Astrocyte (in vitro differentiated cells and primary cell): ENCODE measurements at regions not wholly inside any gene's neighbourhood (a gene's known extent, or its start where the extent isn't known, plus 50 kb on each side); places are given as distances from the start of the nearest gene placed in this dataset.

ENCODE experiments used
- DNase-seq: peaks from one replicate; pipeline ENCODE4 v3.0.0-alpha.2; 2010; ENCODE audit warnings: low read depth
- FAIRE-seq: peaks from 2 replicates; lab custom pipeline; 2011; peaks lifted over from hg19 to GRCh38; lab: Jason Lieb, UNC
- H2AFZ ChIP-seq: 2 replicates; pipeline ENCODE4 v1.6.0; 2012; ENCODE audit warnings: low read depth, low read length, inconsistent platforms
- H3K27ac ChIP-seq: 2 replicates; pipeline ENCODE4 v1.5.1; 2011; ENCODE audit warnings: low read depth, low read length, inconsistent platforms
- H3K27me3 ChIP-seq: 2 replicates; pipeline ENCODE4 v1.6.0; 2011; ENCODE audit warnings: low read length, inconsistent platforms; ENCODE audit not compliant: insufficient read depth
- H3K36me3 ChIP-seq: 2 replicates; pipeline ENCODE4 v1.5.1; 2011; ENCODE audit warnings: low read length, inconsistent platforms; ENCODE audit not compliant: insufficient read depth
- H3K4me1 ChIP-seq: 2 replicates; pipeline ENCODE4 v1.5.1; 2011; ENCODE audit warnings: low read length, inconsistent platforms; ENCODE audit not compliant: insufficient read depth
- H3K4me2 ChIP-seq: 2 replicates; pipeline ENCODE4 v1.6.0; 2012; ENCODE audit warnings: low read length, inconsistent platforms
- H3K4me3 ChIP-seq: 2 replicates; pipeline ENCODE4 v1.5.1; 2011; ENCODE audit warnings: low read depth, mild to moderate bottlenecking, low read length, inconsistent platforms; ENCODE audit not compliant: insufficient read depth
- H3K79me2 ChIP-seq: 2 replicates; pipeline ENCODE4 v1.6.0; 2012; ENCODE audit warnings: mild to moderate bottlenecking, low read length, inconsistent platforms; ENCODE audit not compliant: insufficient read depth
- H3K9ac ChIP-seq: 2 replicates; pipeline ENCODE4 v1.6.0; 2012; ENCODE audit warnings: mild to moderate bottlenecking, low read length, inconsistent platforms
- H3K9me3 ChIP-seq: 2 replicates; pipeline ENCODE4 v1.5.1; 2012; ENCODE audit warnings: low read depth, mild to moderate bottlenecking, low read length, inconsistent platforms; ENCODE audit not compliant: insufficient read depth
- H4K20me1 ChIP-seq: 2 replicates; pipeline ENCODE4 v1.6.0; 2012; ENCODE audit warnings: low read length, inconsistent platforms; ENCODE audit not compliant: insufficient read depth
- H3K27ac Mint-ChIP-seq: one replicate; pipeline ENCODE4 v1.8.0; 2021; ENCODE audit warnings: mild to moderate bottlenecking, mixed read lengths; ENCODE audit not compliant: unreplicated experiment
- H3K27me3 Mint-ChIP-seq: one replicate; pipeline ENCODE4 v1.8.0; 2021; ENCODE audit warnings: low read depth, mixed read lengths; ENCODE audit not compliant: unreplicated experiment
- H3K36me3 Mint-ChIP-seq: one replicate; pipeline ENCODE4 v1.8.0; 2021; ENCODE audit warnings: low read depth, mixed read lengths; ENCODE audit not compliant: unreplicated experiment
- H3K4me1 Mint-ChIP-seq: one replicate; pipeline ENCODE4 v1.8.0; 2021; ENCODE audit warnings: low read depth, mixed read lengths; ENCODE audit not compliant: unreplicated experiment
- H3K4me3 Mint-ChIP-seq: one replicate; pipeline ENCODE4 v1.8.0; 2021; ENCODE audit warnings: mild to moderate bottlenecking, moderate library complexity, mixed read lengths; ENCODE audit not compliant: unreplicated experiment
- H3K9me3 Mint-ChIP-seq: one replicate; pipeline ENCODE4 v1.8.0; 2021; ENCODE audit warnings: mild to moderate bottlenecking, mixed read lengths; ENCODE audit not compliant: unreplicated experiment
- EZH2 ChIP-seq: IDR thresholded peaks from 2 replicates; pipeline ENCODE4 v1.6.1; 2012; ENCODE audit warnings: mild to moderate bottlenecking, low read length, inconsistent platforms; ENCODE audit not compliant: insufficient read depth
- TF ChIP-seq, protein P1 (sequence below): IDR thresholded peaks from 2 replicates; pipeline ENCODE4 v1.5.1; 2011; ENCODE audit warnings: low read depth, mild to moderate bottlenecking, inconsistent platforms, low read length, moderate library complexity; ENCODE audit not compliant: insufficient read depth

DNA sequence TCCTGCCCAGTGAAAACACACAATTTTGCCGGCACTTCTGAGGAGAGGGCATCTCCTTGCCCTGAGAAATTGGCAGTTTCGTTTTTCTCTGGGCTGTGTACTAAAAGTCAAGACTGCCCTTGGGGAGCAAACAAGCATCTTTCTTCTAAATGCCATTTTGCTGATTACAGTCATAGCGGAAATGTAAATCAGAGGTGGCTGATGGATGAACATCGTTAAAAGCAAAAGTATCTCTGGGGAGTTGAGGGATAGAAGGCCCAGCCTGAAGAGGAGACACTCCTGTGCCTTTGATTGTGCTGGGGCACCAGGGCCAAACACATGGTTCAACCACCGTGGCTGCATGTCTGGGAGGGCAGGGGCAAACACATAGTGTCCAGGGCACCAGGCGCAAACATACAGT lies 49.8 kb downstream of the ABCC12 start:
- H3K9ac ChIP-seq, result no peak overlapping the region
- H3K4me2 ChIP-seq, result no peak overlapping the region
- no peak for FAIRE-seq
- no peak overlapping the region for H2AFZ ChIP-seq
- no peak for TF ChIP-seq EZH2
- TF ChIP-seq, protein P1, sequence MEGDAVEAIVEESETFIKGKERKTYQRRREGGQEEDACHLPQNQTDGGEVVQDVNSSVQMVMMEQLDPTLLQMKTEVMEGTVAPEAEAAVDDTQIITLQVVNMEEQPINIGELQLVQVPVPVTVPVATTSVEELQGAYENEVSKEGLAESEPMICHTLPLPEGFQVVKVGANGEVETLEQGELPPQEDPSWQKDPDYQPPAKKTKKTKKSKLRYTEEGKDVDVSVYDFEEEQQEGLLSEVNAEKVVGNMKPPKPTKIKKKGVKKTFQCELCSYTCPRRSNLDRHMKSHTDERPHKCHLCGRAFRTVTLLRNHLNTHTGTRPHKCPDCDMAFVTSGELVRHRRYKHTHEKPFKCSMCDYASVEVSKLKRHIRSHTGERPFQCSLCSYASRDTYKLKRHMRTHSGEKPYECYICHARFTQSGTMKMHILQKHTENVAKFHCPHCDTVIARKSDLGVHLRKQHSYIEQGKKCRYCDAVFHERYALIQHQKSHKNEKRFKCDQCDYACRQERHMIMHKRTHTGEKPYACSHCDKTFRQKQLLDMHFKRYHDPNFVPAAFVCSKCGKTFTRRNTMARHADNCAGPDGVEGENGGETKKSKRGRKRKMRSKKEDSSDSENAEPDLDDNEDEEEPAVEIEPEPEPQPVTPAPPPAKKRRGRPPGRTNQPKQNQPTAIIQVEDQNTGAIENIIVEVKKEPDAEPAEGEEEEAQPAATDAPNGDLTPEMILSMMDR, result no peak
- H3K4me1 Mint-ChIP-seq, result peaks cover 6% of the 10 kb centered on the region
- no peaks in the 10 kb centered on the region for H3K79me2 ChIP-seq
- H3K27ac Mint-ChIP-seq, result no peak overlapping the region
- no peak overlapping the region for H3K4me3 ChIP-seq
- H3K27me3 Mint-ChIP-seq, result peaks cover 44% of the 10 kb centered on the region
- H3K4me1 ChIP-seq, result peaks cover 2% of the 10 kb centered on the region
- H3K27me3 ChIP-seq, result peaks cover 13% of the 10 kb centered on the region
- no peak for DNase-seq
- no peak overlapping the region for H3K4me3 Mint-ChIP-seq
- H4K20me1 ChIP-seq, result no peaks in the 10 kb centered on the region
- no peaks in the 10 kb centered on the region for H3K36me3 ChIP-seq
- H3K36me3 Mint-ChIP-seq, result no peaks in the 10 kb centered on the region
- no peak overlapping the region for H3K27ac ChIP-seq
- peaks cover 3% of the 10 kb centered on the region for H3K9me3 Mint-ChIP-seq
- H3K9me3 ChIP-seq, result no peaks in the 10 kb centered on the region

DNA sequence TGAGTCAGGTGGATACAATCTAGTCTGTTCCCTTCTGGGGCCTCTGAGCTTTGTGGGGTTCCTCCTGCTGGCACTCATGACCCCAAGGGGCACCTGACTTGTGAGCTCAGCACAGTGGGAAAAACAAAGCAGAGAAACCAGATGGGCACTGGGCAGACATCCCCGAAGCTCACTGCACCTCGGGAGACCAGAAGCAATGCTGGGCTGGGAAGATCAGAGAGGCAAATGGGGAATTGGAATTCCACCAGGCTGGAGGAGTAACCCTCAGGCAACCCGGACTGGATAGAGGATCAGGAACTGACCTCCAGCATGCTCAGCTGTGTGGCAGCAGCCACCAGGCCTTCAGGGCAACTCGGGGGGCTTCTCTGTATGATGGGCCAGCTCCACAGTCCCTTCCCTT lies 50.3 kb downstream of the ABCC12 start:
- TF ChIP-seq, protein P1, result no peak
- TF ChIP-seq EZH2, result no peak
- Histone ChIP-seq H3K4me2 (no peak overlapping the region), H2AFZ (no peak overlapping the region), H3K27me3 (peaks cover 13% of the 10 kb centered on the region), H3K4me1 (peaks cover 2% of the 10 kb centered on the region), H3K9ac (no peak overlapping the region), H3K4me3 (no peak overlapping the region), H3K36me3 (no peaks in the 10 kb centered on the region), H3K27ac (no peak overlapping the region), H4K20me1 (no peaks in the 10 kb centered on the region), H3K79me2 (no peaks in the 10 kb centered on the region), H3K9me3 (no peaks in the 10 kb centered on the region)
- H3K9me3 Mint-ChIP-seq, result peaks cover 3% of the 10 kb centered on the region
- peaks cover 6% of the 10 kb centered on the region for H3K4me1 Mint-ChIP-seq
- H3K36me3 Mint-ChIP-seq, result no peaks in the 10 kb centered on the region
- H3K4me3 Mint-ChIP-seq, result no peak overlapping the region
- H3K27ac Mint-ChIP-seq, result no peak overlapping the region
- H3K27me3 Mint-ChIP-seq, result peaks cover 39% of the 10 kb centered on the region
- DNase-seq, result no peak
- FAIRE-seq, result no peak

DNA sequence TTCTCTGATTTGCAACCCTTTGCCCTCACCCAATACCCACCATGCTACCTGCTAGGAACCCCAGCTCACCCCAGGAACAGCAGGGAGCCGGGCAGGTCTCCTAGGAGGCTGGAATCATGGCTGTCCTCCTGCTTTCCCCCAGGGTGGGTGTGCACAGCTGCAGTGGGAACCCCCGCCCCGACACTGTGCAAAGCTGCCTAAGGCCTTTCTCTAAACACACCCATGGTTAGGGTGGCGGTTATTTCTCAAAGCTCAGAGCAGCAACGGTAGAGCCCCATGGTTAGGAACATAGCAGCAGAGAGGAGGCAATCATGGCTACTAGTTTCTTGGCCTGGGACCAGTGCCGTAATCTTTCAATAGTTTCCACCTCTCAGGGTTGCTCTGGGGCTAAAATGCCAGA lies 52.2 kb downstream of the ABCC12 start:
- H3K9me3 Mint-ChIP-seq, result peaks cover 3% of the 10 kb centered on the region
- no peaks in the 10 kb centered on the region for H3K36me3 Mint-ChIP-seq
- FAIRE-seq (no peak), DNase-seq (no peak)
- no peaks in the 10 kb centered on the region for H3K36me3 ChIP-seq
- H4K20me1 ChIP-seq, result no peaks in the 10 kb centered on the region
- no peak overlapping the region for H3K4me3 Mint-ChIP-seq
- peaks cover 6% of the 10 kb centered on the region for H3K4me1 Mint-ChIP-seq
- no peak overlapping the region for H3K27ac Mint-ChIP-seq
- no peaks in the 10 kb centered on the region for H3K79me2 ChIP-seq
- no peak overlapping the region for H3K4me2 ChIP-seq
- H3K27ac ChIP-seq, result no peak overlapping the region
- TF ChIP-seq EZH2, result no peak
- TF ChIP-seq, protein P1, result no peak
- H3K4me3 ChIP-seq, result no peak overlapping the region
- H2AFZ ChIP-seq, result no peak overlapping the region
- H3K27me3 Mint-ChIP-seq, result peaks cover 28% of the 10 kb centered on the region
- peaks cover 2% of the 10 kb centered on the region for H3K4me1 ChIP-seq
- H3K27me3 ChIP-seq, result peaks cover 4% of the 10 kb centered on the region
- no peak overlapping the region for H3K9ac ChIP-seq
- H3K9me3 ChIP-seq, result no peaks in the 10 kb centered on the region
